GM21723 (cell line): ENCODE measurements at regions not wholly inside any gene's neighbourhood (a gene's known extent, or its start where the extent isn't known, plus 50 kb on each side); places are given as distances from the start of the nearest gene placed in this dataset.
A peak's percentile ranks its signal among the peaks of the same experiment; 100 is the strongest.

ENCODE experiments used
- ATAC-seq: cut with Tn5 transposase; IDR thresholded peaks from one replicate; pipeline ENCODE4 v1.9.1; 2021; ENCODE audit warnings: mild to moderate bottlenecking, moderate library complexity; ENCODE audit not compliant: unreplicated experiment

DNA sequence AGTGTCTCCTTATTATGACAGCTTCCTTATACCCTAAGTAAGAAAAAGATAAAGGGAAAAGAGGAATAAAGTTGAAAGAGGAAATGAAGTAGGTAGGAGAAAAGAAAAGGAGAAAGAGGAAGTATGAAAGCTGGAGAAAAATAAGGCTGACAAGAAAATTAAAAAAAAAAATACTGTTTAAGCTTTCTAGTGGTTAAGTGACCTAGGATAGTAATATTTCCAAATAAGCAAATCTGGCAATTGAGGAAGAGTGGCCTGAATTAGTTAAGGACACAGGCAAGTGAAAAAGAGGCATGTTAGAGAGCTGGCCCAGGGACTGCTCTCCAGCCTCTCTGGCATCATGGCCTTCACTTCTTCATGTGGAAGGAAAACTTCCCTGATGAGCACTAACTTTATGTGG lies 76.5 kb upstream of the ADGRF1 start:
- ATAC-seq: no peak

DNA sequence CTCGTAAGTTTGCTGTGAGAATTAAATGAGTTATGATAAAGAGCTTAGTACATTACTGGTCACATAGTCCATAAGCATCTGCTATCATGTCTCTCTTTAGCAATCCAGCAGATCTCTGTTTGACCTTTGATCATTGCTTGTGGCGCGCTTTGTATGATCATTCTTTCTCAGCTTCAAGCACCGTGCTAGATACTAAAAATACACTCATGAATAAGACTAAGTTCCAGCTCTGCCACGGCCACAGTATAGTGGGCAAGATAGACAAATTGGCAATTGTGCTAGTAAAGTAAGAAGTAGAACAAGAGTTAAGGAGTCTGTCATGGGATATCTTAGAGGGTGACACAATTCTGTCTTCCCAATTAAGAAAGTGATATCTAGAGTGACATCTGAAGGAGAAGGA lies 75.2 kb upstream of the ADGRF1 start:
- ATAC-seq: no peak

DNA sequence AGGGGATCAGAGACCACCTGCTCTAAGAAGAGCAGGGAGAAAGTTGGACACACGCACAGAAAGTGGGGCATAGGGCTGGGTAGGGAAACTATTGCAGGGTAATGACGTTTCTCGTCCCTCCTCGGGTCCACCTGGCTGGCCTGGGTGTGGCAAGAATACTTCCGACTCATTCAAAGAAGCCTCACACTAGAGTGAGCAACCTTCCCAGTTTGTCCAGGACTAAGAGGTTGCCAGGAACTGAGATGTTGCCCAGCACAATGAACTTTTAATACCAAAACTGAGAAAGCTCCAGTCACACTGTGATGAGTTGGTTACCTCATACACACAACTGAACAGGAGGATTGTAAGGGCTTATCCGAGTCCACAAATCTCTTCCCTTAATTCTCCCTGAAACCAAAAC lies 74.5 kb upstream of the ADGRF1 start:
- no peak for ATAC-seq

DNA sequence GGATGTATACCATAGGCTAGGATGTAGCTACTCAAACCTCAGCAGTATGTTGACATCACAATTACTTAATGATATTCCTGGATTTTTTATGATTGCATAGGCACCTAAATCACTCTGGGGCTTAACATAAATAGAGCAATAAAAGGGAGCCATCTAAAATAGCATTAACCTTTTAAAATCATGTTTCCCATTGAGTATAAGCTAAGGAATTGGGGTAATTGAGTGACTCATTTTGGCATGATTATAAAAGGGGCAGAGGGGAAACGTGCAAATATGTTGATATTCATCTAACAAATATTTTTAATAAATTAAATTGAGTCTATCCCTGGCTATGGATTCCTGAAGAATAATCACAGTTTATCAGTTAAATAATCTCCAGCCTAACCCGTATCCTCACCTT lies 74.0 kb upstream of the ADGRF1 start:
- no peak for ATAC-seq

DNA sequence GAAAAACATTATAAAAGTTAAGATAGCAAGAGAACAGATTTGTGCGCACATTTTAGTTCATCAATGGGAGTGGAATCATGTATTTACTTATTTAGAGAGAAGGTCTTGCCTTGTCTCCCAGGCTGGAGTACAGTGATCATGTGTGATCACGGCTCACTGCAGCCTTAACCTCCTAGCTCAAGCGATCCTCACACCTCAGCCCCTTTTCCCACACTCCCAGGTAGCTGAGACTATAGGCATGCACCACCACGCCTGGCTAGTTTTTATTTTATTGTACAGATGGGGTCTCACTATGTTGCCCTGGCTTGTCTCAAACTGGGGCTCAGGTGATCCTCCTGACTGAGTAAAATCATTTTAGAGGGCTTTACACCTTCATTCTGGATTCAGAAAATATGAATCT lies 72.3 kb upstream of the ADGRF1 start:
- no peak for ATAC-seq

DNA sequence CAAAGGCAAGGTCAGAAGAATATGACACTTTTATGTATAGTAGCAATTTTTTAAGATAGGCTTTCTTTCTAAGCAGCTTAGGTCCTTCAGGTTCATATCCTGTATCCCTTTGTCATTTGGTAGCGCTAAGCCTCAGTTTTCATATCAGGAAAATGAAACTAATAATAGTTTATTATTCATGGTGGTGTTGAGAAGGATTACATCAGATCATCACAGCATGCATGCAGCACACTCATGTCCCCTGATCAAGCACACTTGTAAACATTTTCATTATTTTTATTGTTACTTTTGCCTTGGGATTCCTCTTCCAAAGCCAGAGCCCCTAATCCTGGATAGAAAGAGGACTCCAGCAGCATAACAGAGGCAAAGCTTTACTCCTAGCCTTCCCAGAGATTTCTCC lies 70.2 kb upstream of the ADGRF1 start:
- no peak for ATAC-seq

DNA sequence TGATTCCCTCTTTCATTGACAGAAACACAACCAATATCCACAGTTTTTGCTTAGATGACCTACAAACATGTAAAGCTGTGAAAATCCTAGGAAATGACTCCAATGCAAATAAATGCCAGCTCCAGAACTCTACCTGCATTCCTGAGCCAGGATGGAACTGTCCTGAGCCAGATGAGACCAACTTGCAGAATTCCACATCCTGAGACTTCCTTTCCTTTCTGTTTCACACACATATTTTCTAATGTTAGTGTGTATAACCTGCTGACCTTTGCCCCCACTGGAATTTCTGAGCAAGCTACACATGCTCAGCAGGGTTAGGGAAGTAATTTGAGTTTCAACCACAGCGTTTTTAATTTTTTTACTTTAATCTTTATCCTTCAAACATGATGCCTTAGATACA lies 69.6 kb upstream of the ADGRF1 start:
- ATAC-seq: no peak

DNA sequence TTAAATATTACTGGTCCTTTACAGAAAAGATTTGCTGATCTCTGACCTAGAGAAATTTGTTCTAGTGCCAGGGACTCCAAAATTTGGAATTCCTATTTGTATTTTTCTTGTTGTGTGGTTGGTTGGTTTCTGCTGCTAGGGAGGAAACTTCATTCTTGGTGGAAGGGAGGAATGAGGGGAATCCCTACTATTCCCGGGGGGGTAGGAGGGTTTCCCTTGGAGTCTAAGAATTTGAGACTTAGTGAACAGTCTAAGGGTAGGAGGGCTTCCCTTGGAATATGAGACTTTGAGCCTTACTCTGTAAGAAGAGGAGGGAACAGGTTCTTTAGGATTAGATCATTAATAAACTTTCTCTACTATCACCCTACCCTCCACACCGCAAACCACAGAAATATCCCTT lies 67.1 kb upstream of the ADGRF1 start:
- ATAC-seq: no peak

DNA sequence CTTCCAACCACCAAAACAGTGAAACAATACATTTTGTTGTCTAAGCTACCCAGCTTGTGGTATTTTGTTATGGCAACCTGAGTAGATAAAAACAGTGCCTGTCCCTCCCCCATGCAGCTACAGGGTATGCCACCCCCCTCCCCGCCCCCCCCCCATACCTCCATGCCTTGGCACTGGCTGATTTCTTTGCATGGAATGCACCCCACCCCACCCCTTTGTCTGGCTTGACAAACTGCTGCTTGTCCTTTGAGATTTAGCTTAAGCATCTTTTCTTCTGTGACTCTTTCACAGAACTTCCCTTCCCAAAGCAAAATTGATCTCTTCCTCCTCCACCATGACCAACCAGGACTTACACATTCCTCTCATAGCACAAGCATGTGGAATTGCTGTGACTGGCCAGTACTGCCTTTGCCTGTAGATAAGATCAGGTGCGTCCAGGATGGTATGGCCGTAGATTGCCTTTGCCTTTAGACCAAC lies 64.6 kb upstream of the ADGRF1 start:
- ATAC-seq: no peak

DNA sequence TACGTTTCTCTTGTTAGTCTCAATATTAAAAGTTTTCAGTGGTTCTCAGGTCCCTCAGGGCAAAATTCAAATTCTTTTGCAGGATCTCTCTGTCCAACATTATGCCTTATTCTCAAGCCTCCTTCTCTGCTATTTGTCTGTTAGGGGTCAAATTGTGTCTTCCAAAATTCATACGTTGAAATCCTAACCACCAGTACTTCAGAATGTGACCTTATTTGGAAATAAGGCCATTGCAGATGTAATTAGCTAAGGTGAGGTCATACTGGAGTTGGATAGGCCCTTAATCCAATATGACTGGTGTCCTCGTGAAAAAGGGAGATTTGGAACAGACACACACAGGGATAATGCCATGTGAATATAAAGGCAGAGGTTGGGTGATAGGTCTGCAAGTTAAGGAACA lies 64.1 kb upstream of the ADGRF1 start:
- no peak for ATAC-seq

DNA sequence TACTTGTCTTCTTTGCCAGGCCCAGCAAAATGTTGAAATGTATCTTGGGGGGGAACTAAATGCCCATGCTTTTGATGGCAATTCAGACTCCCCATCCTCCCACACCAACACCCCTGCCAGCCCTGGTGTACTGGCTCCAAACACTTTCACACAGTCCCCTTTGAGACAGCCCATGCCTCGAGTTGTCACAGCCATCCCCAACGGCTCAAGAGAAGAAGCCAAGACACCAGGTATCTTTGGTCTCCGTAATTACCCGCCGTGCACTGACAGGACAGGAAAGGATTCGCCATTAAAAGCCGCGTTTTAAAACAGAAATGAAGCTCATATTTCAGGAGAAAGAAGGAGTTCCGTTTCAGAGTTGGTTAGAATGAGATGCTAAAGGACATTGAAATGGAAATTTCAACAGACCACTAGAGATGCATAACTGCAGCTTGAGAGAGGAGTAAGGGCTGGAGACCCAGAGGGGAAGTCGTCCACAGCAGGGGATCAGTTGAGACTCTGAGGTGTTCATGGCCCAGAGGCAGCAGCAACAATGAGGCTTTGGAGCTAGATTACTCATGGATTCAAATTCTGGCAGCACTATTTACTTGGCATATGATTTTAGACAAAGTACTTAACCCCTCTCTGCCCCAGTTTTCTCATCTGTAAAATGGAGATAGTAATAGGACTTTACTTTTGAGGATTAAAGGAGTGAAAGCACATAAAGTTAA lies 63.5 kb upstream of the ADGRF1 start:
- no peak for ATAC-seq

DNA sequence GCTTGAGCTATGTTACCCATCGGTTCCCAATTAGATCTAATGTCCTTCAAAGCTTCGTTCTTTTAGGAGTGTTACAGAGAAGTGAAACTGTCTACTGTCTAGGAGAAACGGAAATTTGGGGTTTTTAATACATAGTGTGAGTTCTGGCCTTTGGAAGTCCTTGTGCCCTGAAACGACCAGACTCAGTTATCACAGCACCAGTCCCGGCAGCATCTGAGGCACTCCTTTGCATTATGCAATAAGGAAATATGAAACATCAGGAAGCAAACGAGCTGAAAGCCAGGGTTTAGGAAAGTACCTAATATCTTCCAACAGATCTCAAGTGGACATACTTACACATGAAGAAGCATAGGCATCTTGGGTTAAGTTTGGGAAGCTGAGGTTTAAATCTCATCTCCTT lies 61.8 kb upstream of the ADGRF1 start:
- no peak for ATAC-seq

DNA sequence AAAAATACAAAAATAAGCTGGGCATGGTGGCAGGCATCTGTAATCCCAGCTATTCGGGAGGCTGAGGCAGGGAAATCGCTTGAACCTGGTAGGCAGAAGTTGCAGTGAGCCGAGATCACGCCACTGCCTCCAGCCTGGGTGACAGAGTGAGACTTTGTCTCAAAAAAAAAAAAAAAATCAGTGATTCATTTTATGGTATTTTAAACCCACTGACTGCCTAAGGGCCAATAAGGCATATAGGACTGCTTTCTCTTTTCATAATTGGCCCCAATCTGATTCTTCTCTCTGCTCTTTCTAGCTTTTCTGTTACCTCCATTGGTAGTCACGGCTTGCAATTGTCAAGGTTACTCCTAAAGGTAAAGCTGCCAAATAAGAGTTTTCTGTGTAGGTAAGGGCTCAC lies 60.2 kb upstream of the ADGRF1 start:
- no peak for ATAC-seq

DNA sequence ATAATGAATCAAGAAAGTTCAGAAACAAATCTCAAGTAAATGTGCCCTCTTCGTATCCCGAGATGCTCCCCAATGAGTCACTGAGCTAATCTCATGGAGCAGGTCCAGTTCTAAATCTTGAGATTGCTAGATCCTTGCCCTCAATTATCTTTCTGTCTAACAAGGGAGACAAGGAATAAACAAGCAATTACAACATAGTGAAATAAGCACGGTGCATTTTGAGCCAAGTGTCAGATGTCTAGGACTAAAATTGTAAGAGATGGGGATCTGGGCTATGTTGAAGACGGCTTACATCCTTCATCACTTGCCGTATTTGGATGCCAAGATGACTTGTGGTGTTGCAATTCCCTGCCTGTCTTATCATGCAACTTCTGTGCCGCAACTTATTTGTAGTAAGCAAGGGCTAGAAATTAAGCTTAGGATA lies 56.5 kb upstream of the ADGRF1 start:
- ATAC-seq: no peak

DNA sequence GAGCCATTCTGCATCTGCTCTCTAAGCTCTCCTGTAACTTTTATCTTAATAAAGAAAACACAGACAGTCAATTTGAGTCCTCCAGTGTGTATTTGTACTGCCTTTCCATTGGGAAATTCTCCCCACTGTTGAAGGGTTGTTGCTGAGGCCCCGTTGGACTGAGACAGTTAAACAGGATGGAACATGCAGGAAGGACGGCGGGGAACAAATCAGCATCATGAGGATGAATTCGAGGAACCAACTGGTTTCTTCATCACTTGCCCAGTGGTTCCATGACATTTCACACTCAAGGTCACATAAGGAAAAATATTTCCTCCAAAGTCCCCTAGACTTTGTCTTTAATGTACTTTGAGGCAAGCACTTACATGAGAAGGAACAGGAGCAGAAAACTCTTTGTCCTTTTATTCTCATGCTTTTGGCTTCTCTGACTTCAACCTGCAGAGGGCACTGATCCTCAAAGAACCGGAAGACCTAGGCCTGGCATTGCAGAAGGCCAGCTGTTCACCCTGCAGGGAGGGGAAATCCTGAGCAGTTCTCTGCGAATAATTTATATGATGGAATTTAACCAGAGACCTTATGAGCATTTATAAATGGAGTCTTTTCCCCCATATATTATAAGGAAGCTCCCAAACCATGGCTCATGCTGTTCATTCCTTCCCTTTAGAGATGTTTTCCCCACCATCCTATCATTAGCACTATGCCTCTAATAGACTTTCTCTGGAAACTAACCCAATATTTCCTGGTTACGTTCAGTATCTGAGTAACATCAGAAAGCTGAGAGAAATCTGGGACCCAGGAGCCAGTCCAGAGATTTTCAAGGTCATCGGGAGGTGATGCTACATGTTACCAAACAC lies 55.2 kb upstream of the ADGRF1 start:
- ATAC-seq: peak; percentile 99

DNA sequence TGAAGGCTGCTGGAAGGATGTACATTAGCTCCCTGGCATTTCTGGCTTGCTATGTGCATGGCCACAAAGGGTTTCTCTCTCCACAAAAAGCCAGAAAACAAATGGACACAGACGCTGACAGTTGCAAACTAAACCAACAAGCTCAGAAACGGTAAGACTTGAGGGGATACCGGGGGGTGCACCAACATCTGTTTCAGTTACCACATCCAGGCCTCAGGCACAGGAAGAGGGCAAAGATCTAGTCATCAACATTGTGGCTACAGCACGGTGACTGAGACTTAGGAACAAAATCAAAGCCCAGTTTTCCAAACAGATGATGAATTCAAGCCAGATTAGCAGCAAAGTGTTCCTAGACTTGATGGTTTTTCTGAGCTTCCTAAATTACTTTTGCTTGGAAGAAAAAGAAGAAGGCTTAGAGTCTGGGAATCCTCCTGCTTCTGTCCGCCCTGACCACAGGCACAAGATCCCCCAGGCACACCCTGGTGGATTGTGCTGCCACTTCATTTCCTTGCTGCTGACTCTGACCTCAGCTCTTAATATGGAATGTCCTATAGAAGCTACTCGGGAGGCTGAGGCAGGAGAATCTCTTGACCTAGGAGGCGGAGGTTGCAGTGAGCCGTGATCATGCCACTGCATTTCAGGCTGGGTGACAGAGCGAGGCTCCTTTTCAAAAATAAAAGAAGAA lies 54.2 kb upstream of the ADGRF1 start:
- no peak for ATAC-seq

DNA sequence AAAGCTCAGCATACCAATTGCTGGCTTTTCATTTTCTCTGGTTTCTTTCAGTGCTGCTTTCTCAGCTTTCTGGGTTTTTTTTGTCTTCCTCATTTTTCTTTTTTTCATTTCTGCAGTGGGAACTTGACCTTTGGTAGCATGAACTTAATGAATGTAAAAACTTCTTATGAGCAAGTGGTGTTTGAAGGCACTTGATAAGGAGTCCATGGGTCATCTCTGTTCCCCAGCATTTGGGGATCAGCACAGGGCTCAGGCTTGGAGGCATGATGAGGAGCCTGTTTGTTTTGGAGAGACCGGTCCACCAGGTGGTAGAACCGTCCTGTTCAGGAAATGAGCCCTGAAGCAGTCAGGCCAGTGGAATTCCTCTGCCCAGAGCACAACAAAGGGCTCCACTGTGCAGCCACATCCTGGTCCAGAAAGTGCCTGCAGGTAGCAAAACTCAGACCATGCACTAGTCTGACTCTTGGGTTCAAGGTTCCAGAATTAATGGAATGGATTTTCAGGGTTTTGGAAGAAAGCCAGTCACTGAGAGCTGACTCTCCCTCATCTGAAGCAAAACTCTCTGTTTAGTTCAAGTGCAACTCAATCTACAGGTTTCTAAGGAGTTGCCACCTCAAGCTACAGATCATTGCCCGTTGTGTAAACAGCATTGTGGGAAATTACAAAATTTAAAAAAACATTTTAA lies 52.3 kb upstream of the ADGRF1 start:
- ATAC-seq: no peak

DNA sequence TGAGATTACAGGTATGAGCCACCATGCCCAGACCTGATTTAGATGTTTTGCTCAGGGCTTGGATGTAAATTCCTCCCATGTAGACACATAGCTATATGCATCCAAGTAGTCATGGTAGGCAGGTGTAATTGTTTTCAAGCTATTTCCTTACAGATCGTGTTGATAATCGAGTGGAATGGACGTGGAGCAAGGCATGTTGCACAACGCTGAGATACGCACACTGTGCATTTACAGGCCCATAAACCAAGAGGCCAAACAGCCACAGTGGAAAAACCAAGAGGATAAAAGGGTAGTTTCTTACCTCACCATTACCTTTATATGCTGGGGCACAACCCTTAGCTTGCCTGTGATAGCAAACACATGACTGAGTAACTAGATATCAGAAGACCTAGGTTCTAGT lies 51.0 kb upstream of the ADGRF1 start:
- ATAC-seq: no peak

DNA sequence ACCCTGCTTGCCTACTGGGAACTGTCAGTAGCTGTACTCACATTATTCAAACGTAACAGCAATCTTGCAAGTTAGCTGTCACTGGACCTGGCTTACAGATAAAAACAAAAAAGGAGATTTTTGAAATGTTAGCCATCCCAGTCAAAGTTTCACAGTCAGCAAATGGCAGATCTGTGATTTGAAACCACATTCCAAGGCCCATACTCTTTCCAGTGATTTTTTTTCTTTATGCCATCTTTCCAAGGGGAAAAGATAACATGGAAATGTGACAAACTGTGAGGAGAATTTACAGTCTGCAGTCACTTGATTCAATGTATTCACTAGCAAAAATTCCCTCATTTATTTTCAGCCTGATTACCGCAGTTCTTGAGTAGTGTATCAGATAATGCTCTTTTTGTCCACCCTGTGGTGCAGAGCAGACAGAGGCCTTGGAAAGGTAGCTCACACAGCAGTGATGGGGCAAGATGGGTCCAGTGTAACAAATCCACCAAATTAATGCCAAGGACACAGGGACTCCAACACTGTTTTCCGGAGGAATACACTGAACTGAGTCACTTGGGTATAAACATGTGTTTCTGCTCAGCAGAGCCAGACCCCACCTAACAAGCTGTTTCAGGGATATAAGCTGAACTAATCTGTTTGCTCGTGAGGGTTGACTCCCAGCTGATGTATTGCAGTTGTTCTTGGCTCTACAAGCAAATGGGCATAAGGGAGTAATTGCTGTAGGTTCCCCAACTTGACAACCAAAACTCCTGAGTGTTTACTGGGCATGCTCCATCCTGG lies 49.9 kb upstream of the ADGRF1 start:
- no peak for ATAC-seq
